ENCODE measurements at regions not wholly inside any gene's neighbourhood (a gene's known extent, or its start where the extent isn't known, plus 50 kb on each side); places are given as distances from the start of the nearest gene placed in this dataset.
"Not testable (repeated sequence)": the region's sequence is repeated elsewhere in the genome, so short reads cannot be mapped to it uniquely, and the experiment has no call there.

DNA sequence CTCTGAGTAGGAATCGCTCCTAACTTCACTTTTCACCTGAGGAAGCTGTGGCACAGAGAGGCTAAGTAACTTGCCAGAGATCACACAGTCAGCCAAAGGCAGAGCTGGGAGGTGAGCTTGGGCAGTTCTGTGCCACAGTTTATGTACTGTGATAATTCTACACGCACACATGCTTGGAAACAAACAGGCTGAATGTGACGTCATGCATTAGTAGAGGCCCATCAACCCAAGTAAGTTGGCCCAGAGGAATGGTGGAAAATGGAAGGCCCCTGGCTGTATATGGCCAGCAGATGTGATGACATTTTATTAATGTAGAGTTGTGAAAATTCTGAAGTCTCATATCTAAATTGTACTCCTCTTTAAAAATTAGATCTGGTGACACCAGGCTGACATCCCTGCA is 394.0 kb downstream of the MIAT start:
- no peak overlapping the region for H3K9ac ChIP-seq (ENCODE audit: low read depth, low read length)
- no peaks in the 10 kb centered on the region for H3K4me1 ChIP-seq (ENCODE audit: insufficient read depth, low read length)
- no peaks in the 10 kb centered on the region for H3K36me3 ChIP-seq (ENCODE audit: insufficient read depth, low read length)
- peaks cover 5% of the 10 kb centered on the region; the same call in 1 of the 2 replicates for H3K9me3 ChIP-seq (ENCODE audit: control insufficient read depth, insufficient read depth, low read length)

DNA sequence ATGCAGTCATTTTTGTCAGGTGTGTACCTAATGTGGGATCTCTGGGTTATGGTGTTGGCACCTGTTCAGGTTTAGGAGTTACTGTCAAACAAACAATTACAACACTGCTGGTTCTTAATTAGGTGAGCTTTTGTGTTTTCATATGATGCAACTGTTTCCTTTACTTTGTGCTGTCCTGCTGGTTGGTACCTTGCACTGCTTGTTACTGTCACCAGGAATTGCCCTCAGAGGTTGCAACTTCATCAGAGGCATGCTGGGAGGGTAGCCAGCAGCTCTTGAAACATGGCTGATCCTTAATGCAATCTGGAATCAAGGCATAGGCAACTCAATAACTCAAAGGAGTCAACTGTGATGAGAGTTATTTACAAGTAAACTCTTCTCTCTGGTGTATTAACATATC is 400.3 kb downstream of the MIAT start:
- no peaks in the 10 kb centered on the region for H3K9me3 ChIP-seq (ENCODE audit: control insufficient read depth, insufficient read depth, low read length)
- H3K4me1 ChIP-seq (ENCODE audit: insufficient read depth, low read length) = peaks cover 11% of the 10 kb centered on the region; the same call in 1 of the 2 replicates
- H3K9ac ChIP-seq (ENCODE audit: low read depth, low read length) = no peak overlapping the region
- H3K36me3 ChIP-seq (ENCODE audit: insufficient read depth, low read length) = no peaks in the 10 kb centered on the region

GRCh38 chr22:27060190-27060589 is 402.8 kb downstream of the MIAT start:
- H3K9me3 ChIP-seq (ENCODE audit: control insufficient read depth, insufficient read depth, low read length) = no peaks in the 10 kb centered on the region
- no peaks in the 10 kb centered on the region for H3K36me3 ChIP-seq (ENCODE audit: insufficient read depth, low read length)
- H3K4me1 ChIP-seq (ENCODE audit: insufficient read depth, low read length) = peaks cover 11% of the 10 kb centered on the region; the same call in 1 of the 2 replicates
- H3K9ac ChIP-seq (ENCODE audit: low read depth, low read length) = no peak overlapping the region

GRCh38 chr22:27062910-27063309 is 405.5 kb downstream of the MIAT start:
- Histone ChIP-seq H3K9ac (ENCODE audit: low read depth, low read length) (no peak overlapping the region), H3K36me3 (ENCODE audit: insufficient read depth, low read length) (no peaks in the 10 kb centered on the region), H3K9me3 (ENCODE audit: control insufficient read depth, insufficient read depth, low read length) (no peaks in the 10 kb centered on the region), H3K4me1 (ENCODE audit: insufficient read depth, low read length) (peaks cover 16% of the 10 kb centered on the region)

DNA sequence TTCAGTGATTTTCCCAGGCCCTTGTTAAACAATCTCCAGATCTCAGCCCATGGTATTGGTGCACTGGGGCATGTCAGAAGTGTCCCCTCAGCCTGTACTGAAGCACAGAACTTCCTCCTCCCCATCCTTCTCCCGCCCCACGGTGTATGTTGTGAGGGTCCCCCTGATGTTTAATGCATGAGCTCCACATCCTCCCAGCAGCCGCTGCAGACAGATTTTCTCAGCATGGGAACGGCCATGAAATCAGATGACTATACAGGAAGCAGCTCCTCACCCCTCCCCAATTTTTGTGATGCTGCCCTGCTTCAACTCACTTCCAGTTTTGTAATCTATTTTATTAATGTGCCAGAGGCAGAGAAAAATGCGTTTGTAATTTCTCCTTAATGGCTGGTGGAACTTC is 406.0 kb downstream of the MIAT start:
- H3K9ac ChIP-seq (ENCODE audit: low read depth, low read length) = no peak overlapping the region
- H3K36me3 ChIP-seq (ENCODE audit: insufficient read depth, low read length) = no peaks in the 10 kb centered on the region
- no peaks in the 10 kb centered on the region for H3K9me3 ChIP-seq (ENCODE audit: control insufficient read depth, insufficient read depth, low read length)
- peaks cover 16% of the 10 kb centered on the region for H3K4me1 ChIP-seq (ENCODE audit: insufficient read depth, low read length)

DNA sequence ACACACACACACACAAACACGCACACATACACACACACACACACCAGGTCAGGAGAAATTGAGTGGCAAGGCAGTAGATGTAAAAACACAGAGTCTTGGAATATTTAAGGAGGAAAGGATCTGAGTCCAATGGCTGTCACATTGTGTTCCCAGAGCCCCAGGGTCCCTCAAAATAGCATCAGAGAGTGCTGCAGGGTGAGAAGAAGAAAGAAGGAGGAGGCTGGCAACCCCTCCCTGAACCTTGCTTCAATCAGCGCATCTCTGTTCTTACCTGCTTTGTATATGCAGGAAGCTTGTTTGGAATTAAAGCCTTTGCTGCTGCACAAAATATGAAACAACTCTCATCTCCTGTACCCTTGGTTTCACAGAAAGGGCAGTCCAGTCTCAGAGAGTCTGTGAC is 406.5 kb downstream of the MIAT start:
- no peaks in the 10 kb centered on the region for H3K9me3 ChIP-seq (ENCODE audit: control insufficient read depth, insufficient read depth, low read length)
- no peak overlapping the region for H3K9ac ChIP-seq (ENCODE audit: low read depth, low read length)
- H3K36me3 ChIP-seq (ENCODE audit: insufficient read depth, low read length) = no peaks in the 10 kb centered on the region
- H3K4me1 ChIP-seq (ENCODE audit: insufficient read depth, low read length) = peaks cover 16% of the 10 kb centered on the region

DNA sequence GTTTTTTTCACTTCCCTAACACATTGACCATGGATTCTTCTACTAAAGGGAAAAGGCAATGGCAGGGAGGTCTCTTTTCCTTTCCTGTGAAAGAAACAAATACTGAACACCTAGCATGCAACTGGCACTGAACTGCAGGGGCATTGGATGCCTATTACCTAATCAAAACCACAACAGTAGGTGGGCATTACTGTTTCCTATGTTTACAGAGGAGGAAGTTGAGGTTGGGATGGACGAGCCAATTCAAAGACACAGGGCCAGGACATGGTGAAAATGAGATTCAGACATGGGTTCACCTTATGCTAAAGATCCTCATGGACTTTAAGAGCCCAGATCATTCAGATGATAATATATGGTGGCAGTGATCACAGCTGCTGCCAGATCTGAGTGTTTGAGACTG is 407.0 kb downstream of the MIAT start:
- H3K36me3 ChIP-seq (ENCODE audit: insufficient read depth, low read length) = no peaks in the 10 kb centered on the region
- H3K9me3 ChIP-seq (ENCODE audit: control insufficient read depth, insufficient read depth, low read length) = no peaks in the 10 kb centered on the region
- peaks cover 16% of the 10 kb centered on the region for H3K4me1 ChIP-seq (ENCODE audit: insufficient read depth, low read length)
- H3K9ac ChIP-seq (ENCODE audit: low read depth, low read length) = no peak overlapping the region

GRCh38 chr22:27065279-27065678 is 407.9 kb downstream of the MIAT start:
- Histone ChIP-seq H3K9ac (ENCODE audit: low read depth, low read length) (no peak overlapping the region), H3K4me1 (ENCODE audit: insufficient read depth, low read length) (peaks cover 10% of the 10 kb centered on the region), H3K36me3 (ENCODE audit: insufficient read depth, low read length) (no peaks in the 10 kb centered on the region), H3K9me3 (ENCODE audit: control insufficient read depth, insufficient read depth, low read length) (no peaks in the 10 kb centered on the region)

GRCh38 chr22:27066856-27067255 is 409.5 kb downstream of the MIAT start:
- peaks cover 5% of the 10 kb centered on the region; the same call in 1 of the 2 replicates for H3K4me1 ChIP-seq (ENCODE audit: insufficient read depth, low read length)
- H3K36me3 ChIP-seq (ENCODE audit: insufficient read depth, low read length) = no peaks in the 10 kb centered on the region
- no peaks in the 10 kb centered on the region for H3K9me3 ChIP-seq (ENCODE audit: control insufficient read depth, insufficient read depth, low read length)
- H3K9ac ChIP-seq (ENCODE audit: low read depth, low read length) = no peak overlapping the region

GRCh38 chr22:27068121-27068520 is 410.7 kb downstream of the MIAT start:
- Histone ChIP-seq H3K9me3 (ENCODE audit: control insufficient read depth, insufficient read depth, low read length) (no peaks in the 10 kb centered on the region), H3K36me3 (ENCODE audit: insufficient read depth, low read length) (no peaks in the 10 kb centered on the region), H3K4me1 (ENCODE audit: insufficient read depth, low read length) (peaks cover 5% of the 10 kb centered on the region; the same call in 1 of the 2 replicates), H3K9ac (ENCODE audit: low read depth, low read length) (no peak overlapping the region)

DNA sequence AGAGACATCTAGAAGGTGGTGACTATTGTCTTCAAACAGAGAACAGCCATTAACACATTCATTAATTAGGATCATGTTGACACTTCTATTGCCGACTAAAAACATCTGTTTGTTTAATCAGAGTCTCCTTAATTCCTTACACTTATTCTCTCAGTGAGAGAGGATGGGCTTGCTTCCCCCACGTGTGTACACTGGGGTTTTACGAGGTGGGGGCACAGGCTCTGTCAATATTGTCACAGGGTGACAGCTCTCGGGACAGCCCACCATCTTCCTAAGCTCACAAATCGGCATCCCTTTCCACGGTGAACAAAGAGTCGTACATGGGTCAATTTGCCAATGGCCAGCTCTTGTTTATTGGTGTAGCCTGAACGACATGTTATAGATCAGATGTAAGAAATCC is 413.2 kb downstream of the MIAT start:
- Histone ChIP-seq H3K9me3 (ENCODE audit: control insufficient read depth, insufficient read depth, low read length) (no peaks in the 10 kb centered on the region), H3K4me1 (ENCODE audit: insufficient read depth, low read length) (peaks cover 2% of the 10 kb centered on the region; the same call in 1 of the 2 replicates), H3K36me3 (ENCODE audit: insufficient read depth, low read length) (no peaks in the 10 kb centered on the region), H3K9ac (ENCODE audit: low read depth, low read length) (no peak overlapping the region)

DNA sequence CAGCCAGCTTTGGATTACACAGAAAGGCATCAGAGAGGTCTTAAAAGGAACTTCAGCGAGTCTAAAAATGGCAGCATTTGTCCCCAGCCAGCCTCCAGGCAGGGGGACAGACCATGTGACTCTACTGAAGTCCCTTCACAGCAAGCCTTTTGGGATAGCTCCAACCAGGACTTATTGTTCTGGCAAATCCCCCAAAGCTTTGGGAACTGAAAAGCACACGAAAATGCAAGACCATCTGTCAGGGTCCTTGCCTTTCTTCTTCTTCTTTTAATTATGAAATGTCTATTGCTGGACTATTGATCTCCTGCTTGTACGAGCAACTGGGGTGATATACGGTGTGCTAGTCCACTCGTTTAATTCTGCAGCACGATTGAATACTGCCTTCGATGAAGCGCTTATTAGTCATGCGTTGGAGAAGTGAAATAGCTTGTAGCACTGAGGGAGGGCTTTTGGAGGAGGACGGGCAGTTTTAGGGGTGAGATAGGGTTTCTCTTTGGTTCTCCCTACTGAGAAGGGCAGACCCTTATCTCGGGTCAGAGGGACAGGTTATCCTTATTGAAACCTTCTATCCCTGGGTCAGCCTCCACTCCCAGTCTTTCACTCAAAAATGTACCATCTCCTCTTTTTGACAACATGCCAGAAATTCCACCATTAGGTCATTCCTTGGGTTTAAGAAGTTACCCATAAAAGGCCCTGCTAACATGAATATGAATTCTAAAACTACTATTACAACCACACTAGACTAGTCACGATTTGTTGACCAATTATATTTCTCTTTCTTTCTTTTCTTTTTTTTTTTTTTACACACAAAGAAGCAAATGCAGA is 416.4 kb downstream of the MIAT start:
- Histone ChIP-seq H3K9me3 (ENCODE audit: control insufficient read depth, insufficient read depth, low read length) (no peaks in the 10 kb centered on the region), H3K36me3 (ENCODE audit: insufficient read depth, low read length) (no peaks in the 10 kb centered on the region), H3K4me1 (ENCODE audit: insufficient read depth, low read length) (no peaks in the 10 kb centered on the region), H3K9ac (ENCODE audit: low read depth, low read length) (no peak overlapping the region)

DNA sequence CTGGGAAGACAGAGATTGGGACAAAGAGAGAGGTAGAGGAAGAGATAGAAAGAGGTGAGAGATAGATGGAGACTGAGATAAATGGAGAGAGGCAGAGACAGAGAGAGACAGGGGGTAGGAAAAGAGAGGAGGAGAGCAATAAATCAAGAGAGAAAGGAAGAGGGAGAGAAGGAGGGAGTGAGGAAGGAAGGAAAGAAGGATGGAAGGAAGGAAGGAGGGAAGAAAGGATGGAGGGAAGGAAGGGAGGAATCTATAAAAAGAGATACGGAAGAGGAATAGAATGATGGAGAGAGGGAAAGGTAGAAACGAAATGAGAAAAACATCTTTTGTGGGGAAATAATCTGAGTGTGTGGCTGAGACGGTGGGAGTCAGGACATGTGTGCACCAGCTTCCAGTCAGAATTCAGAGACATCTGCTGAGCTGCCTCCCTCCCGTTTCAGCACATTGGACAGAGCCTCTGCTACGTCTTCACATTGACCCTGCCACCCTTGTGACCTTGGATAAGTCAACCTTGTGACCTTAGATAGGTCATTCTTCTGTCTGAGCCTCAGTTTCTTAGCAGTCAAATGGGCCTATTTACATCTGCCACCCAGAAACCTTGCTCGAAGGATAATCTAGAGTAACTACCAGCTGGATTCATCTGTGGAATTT is 417.8 kb downstream of the MIAT start:
- Histone ChIP-seq H3K9ac (ENCODE audit: low read depth, low read length) (no peak overlapping the region), H3K9me3 (ENCODE audit: control insufficient read depth, insufficient read depth, low read length) (no peaks in the 10 kb centered on the region), H3K36me3 (ENCODE audit: insufficient read depth, low read length) (no peaks in the 10 kb centered on the region), H3K4me1 (ENCODE audit: insufficient read depth, low read length) (no peaks in the 10 kb centered on the region)

GRCh38 chr22:27075891-27076290 is 418.5 kb downstream of the MIAT start:
- Histone ChIP-seq H3K4me1 (ENCODE audit: insufficient read depth, low read length) (no peaks in the 10 kb centered on the region), H3K9me3 (ENCODE audit: control insufficient read depth, insufficient read depth, low read length) (no peaks in the 10 kb centered on the region), H3K9ac (ENCODE audit: low read depth, low read length) (no peak overlapping the region), H3K36me3 (ENCODE audit: insufficient read depth, low read length) (no peaks in the 10 kb centered on the region)

DNA sequence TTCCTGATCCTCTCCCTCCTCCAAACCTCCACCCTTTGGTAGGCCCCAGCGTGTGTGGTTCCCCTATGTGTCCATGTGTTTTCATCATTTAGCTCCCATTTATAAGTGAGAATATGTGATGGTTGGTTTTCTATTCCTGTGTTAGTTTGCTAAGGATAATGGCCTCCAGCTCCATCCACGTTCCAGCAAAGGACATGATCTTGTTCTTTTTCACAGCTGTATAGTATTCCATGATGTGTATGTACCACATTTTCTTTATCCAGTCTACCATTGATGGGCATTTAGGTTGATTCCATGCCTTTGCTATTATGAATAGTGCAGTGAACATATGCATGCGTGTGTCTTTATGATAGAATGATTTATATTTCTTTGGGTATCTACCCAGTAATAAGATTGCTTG is 420.7 kb downstream of the MIAT start:
- not testable (repeated sequence) for H3K9ac ChIP-seq (ENCODE audit: low read depth, low read length); H3K4me1 ChIP-seq (ENCODE audit: insufficient read depth, low read length); H3K9me3 ChIP-seq (ENCODE audit: control insufficient read depth, insufficient read depth, low read length); H3K36me3 ChIP-seq (ENCODE audit: insufficient read depth, low read length)
